ENCODE measurements at regions not wholly inside any gene's neighbourhood (a gene's known extent, or its start where the extent isn't known, plus 50 kb on each side); places are given as distances from the start of the nearest gene placed in this dataset.

DNA sequence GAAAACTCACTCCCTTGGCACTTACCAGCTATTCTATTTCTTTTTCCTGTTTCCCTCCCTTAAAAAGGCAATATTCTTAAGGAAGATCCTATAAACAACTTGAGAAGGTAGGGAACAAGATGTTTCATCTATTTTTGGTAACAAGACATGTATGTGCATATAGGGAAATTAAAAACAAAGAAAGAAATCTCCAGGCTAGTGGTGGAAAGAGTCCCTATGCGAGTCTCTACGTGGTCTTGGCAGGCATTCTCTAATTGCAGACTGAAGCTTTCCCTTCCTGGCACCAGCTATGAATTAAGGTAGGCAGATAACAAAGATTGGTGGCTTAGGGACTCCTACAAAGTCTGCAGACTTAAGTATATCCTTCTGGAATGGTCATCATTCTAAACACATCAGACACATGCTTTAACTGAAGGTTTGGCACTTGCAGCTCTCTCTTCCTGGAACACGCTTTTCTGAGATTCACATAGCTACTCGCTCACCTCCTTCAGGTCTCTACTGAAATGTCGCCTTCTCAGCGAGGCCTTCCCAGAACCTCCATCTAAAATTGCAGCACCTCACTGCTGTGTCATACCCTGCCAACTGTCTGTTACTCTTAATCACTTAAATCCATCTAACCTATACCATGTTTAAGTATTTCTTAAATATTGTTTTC, 336.0 kb downstream of the VGLL3 start:
- TF ChIP-seq, protein P1, sequence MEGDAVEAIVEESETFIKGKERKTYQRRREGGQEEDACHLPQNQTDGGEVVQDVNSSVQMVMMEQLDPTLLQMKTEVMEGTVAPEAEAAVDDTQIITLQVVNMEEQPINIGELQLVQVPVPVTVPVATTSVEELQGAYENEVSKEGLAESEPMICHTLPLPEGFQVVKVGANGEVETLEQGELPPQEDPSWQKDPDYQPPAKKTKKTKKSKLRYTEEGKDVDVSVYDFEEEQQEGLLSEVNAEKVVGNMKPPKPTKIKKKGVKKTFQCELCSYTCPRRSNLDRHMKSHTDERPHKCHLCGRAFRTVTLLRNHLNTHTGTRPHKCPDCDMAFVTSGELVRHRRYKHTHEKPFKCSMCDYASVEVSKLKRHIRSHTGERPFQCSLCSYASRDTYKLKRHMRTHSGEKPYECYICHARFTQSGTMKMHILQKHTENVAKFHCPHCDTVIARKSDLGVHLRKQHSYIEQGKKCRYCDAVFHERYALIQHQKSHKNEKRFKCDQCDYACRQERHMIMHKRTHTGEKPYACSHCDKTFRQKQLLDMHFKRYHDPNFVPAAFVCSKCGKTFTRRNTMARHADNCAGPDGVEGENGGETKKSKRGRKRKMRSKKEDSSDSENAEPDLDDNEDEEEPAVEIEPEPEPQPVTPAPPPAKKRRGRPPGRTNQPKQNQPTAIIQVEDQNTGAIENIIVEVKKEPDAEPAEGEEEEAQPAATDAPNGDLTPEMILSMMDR (IDR thresholded peaks at IDR 0.05; ENCODE audit: poor library complexity) = no peak
- TF ChIP-seq EZH2phosphoT487 (IDR thresholded peaks at IDR 0.05; ENCODE audit: low read depth, severe bottlenecking, unreplicated experiment) = no peak
